ENCODE measurements at regions not wholly inside any gene's neighbourhood (a gene's known extent, or its start where the extent isn't known, plus 50 kb on each side); places are given as distances from the start of the nearest gene placed in this dataset.

DNA sequence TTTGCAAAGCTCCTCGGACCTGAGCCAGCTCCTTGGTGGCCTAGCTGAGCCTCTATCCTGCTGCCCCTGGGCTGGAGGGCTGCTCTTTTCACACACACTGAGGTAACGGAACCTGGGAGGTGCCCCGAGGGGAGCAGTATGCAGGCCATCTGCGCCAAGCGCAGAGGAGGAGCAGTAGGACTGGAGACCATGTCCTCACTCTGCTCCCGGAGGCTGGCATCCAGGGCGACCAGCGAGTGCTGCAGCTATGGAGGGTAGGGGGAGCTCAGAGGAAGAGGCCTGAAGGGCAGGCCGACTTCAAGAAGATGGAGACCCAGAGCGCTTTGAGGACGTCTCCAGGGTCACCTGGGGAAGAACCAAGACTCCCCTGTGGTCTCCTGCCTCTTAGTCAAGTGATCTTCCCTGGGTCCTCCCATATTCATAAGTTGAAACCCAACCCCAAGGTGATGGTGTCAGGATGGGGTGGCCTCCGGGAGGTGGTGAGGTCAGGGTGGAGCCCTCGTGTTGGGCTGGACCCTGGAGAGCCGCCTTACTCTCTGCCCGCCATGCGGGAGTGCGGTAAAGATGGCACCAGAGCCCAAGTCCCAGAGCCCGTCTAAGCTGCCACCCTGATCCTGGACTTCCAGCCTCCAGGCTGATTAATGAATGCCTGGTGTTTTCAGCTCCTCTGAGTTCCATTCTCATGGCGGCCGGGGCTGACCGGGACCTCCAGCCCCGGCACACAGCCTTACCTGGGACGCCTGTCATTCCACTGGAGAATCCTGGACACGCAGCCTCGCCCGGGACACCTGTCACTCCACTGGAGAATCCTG is 160.7 kb downstream of the NDUFA10 start:
- DNase-seq = no peak

DNA sequence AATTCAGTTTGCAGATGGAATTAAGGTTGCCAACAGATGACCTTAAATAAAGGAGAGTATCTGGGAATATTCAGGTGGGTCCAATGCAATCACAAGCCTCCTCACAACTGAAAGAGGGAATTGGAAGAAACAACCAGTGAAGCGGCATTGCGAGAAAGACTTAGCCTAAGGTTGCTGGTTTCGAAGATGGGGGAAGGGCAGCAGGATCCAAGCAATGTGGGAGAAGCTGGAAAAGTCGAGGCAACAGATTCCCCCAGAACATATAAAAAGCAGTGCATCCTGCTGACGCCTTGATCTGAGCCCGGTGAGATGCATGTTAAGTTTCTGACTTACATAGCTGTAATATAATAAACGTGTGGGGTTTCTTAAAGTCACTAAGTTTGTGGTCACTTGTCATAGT is 162.5 kb downstream of the NDUFA10 start:
- no peak for DNase-seq

DNA sequence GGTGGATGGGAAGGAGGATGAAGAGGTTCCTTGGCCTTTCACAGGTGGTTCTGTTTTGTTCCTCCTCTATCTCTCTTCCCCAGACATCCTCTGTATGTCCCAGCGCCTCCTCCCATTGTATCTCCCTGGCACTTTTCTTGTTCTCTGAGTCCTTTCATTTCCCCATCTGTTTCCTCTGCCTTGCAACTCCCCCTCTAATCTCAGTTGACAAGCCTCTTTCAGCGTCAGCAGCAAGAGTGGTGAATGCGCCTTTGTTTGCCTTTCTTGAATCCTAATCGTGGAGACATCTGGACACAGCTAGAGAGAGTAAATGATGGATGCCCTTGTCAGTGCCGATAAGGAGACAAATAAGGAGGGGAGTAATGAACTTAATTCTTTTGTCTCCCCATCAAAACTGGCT is 167.0 kb downstream of the NDUFA10 start:
- DNase-seq = no peak

DNA sequence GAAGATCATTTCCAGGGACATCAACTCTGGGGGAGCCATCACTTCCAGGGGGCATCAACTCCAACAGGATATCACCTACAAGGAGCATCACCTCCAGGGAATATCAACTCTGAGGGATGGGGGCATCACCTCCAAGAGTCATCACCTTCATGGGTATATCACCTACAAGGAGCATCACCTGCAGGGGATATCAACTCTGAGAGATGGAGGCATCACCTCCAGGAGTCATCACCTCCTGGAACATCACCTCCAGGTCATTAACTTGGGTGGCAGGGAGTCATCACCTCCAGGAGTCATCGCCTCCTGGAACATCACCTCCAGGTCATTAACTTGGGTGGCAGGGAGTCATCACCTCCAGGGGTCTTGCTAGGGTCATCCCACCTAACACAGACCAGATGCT is 167.6 kb downstream of the NDUFA10 start:
- no peak for DNase-seq

DNA sequence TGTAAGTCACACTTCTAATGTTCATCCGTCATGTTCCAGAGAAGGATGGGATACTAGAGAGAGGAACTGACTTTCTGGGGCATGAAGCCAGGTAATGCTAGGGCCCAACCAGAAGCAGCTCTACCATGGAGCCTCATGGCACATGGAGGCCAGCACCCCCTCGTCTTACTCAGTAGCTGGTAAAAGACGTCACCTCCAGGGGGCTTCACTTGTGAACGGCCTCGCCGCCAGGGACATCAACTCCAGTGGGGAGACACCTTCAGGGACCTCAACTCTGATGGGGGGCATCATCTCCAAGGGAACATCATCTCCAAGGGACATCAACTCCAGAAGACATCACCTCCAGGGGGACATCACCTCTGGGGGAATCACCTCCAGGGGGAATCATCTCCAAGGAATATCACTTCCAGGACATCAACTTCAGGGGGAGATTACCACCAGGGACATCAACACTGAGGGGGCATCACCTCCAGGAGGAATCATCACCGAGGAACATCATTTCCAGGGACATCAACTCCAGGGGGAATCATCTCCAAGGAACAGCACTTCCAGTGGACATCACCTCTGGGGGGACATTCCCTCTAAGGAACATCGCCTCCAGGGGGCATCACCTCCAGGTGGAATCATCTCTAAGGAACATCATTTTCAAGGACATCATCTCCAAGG is 168.4 kb downstream of the NDUFA10 start:
- no peak for DNase-seq

DNA sequence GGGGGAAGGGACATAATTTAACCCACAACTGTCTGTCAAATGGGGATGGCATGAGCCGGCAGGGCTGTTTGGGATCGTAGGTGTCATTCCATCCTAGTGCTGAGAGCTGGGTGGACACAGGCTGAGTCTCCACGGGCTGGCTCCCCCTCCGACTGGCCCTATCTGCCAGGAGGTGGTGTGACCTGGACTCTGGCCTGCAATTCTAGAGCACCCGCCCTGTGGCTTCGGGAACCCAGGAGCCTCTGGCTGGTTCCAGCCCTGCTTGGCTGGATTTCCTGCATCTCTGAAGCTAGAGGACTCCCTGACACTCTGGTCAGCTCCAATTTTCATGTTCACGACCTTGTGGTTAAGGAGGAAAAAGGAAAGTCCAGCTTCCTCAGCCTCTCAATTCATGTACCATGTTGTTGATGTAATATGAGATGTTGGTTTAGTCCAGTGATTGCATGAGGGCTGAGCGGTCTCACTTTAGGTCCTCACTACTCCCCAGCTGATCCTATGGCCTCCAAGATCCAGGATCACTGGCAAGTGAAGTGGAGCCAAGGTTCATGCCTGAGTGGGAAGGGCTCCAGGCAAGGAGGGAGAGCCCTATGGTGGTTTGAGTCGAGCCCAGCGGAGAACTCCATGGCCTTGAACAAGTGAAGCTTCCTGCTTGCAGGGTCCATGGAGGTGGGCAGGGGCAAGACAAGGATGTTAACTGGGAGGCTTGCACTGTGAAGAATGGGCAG is 169.1 kb downstream of the NDUFA10 start:
- DNase-seq = no peak

DNA sequence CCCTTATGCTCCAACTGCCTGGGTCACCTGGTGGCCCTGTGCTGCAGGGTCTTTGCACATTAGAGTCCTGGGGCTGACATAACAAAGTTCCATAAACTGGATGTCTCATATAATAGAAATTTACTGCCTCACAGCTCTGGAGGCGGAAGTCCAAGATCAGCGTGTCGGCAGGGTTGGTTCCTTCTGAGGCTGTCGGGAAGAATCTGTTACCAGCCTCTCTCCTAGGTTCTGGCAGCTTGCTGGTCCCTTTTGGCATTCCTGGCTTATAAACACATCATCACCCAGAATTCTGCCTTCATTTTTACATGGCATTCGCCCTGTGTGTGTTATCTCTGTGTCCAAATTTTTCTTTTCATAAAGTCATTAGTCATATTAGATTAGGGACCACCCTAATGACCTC is 170.5 kb downstream of the NDUFA10 start:
- DNase-seq = no peak

DNA sequence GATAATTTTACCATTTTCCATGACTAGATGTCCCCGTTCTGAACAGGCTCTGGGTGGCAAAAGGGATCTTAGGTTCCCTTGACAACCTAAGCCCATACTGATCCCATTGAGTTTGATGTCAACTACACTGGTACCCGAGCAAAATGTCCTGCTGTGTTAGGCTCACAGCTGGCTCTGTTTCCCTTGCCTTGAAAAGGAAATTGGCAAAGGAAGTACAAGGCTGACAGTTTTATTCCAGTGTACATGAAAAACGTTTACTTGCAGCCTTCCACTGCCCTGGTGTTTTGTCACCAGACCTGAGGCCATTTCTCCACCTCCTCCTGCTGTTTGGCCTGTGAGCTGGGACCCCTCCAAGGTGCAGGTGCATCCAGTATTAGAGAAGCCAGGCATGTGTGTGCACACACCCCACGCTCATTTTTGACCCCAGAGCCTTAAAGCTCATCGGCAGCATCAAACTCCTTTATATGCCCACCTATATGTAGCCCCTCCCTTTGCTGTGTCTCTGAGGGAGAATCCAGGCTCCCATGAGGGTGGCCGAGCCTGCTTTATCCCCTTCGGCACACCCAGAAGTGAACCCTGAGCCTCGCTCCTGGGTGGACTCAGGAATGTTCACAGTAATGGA is 171.3 kb downstream of the NDUFA10 start:
- no peak for DNase-seq

DNA sequence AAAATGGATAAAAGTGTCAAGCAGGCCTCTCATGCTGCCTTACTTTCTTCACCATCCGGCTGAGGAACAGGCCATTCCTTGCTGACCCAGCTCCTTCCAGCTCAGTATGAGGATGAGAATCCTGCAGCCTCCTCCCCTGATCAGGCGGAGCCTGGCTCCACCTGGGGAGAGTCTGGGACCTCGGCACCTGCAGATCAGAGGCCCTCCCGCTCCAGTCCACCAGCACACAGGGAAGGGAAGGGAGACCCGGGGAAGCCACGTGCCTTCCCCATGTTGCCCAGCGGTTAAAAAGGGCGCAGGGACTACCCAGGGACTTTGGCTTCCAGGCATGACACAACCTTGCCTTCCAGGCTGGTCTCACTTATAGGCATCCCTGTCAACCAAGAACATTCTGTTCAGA is 172.0 kb downstream of the NDUFA10 start:
- DNase-seq = no peak

DNA sequence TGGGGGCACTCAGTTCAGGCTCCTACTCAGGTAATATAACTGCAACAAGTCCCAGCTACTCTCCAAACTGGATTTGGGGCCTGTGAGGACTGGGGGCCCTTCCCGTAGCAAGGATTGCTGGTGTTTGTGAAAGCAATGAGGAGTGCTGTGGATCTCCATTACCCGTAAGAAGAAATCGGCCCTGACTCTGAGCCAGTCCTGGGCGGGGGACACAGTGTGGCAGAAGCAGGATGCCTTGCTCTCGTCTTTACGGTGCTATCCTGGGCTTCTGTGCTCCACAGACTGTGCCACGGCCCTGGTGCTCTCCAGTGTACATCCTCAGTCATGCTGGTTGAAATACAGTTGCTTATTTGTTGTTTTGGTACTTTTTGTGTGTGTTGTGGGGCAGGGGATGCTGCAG is 172.9 kb downstream of the NDUFA10 start:
- DNase-seq = no peak

DNA sequence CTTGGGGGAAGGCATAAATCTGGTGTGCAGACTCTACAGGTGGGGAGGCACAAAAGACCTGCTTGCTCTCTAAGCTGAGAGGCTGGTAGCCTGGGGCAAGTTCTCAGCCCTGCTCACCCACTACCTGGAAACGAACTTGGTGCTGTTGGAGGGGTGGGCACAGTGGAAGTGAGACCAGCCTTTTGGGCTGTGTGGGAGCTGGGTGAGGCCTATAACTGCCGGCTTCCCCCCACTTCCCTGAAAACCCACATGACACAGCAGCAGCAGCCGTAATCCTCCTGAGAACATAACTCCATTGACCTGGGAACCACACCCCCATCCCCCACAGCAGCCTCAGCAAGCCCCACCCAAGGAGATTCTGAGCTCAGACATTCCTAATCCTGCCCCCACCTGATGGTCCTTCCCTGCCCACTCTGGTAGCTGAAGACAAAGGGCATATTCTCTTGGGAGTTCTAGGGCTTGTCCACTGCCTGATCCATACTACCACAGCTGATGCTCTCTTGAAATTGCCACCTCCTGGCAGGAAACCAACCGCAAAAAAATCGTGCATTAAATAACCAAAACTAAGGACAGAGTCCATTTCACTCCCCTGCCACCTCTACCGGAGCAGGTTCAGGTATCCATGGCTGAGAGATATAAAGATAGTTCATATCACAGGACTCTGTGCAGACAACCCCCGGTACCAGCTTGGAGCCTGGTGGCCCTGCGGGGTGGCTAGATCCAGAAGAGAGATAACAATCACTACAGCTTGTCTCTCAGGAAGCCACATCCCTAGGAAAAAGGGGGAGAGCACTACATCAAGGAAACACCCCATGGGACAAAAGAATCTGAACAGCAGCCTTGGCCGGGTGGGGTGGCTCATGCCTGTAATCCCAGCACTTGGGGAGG is 178.1 kb downstream of the NDUFA10 start:
- DNase-seq = no peak

DNA sequence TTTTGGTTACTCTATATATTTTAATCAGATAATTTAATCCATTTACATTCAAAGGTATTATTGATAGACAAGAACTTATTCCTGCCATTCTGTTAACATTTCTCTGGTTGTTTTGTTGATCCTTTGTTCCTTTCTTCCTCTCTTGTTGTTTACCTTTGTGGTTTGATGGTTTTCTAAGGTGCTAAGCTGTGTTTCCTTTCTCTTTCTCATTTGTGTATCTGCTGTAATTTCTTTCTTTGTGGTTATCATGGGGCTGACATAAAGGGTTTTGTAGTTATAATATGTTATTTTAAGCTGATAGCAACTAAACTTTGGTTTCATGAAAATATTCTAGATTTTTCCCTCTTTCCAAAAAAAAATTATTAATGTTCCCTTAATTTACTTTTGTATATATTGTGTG is 179.2 kb downstream of the NDUFA10 start:
- no peak for DNase-seq

DNA sequence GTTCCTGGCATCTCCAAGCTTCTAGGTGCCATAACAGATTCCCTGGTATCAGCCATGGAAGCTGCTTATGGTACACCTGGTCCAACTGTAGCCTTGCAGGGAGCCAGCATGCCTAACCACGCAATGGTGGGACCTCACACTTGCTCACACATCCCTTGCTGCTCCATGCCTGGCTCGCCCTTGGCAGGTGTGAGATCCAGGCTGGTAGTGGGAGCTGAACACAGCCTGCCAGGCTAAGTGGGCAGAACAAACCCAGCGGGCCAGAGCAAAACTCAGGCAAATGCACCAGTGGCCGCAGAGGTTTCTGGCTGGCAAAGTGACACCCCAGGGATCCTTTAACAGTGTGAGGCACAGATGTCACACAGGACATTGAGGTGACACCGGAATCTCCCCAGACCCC is 185.8 kb downstream of the NDUFA10 start:
- DNase-seq = no peak

DNA sequence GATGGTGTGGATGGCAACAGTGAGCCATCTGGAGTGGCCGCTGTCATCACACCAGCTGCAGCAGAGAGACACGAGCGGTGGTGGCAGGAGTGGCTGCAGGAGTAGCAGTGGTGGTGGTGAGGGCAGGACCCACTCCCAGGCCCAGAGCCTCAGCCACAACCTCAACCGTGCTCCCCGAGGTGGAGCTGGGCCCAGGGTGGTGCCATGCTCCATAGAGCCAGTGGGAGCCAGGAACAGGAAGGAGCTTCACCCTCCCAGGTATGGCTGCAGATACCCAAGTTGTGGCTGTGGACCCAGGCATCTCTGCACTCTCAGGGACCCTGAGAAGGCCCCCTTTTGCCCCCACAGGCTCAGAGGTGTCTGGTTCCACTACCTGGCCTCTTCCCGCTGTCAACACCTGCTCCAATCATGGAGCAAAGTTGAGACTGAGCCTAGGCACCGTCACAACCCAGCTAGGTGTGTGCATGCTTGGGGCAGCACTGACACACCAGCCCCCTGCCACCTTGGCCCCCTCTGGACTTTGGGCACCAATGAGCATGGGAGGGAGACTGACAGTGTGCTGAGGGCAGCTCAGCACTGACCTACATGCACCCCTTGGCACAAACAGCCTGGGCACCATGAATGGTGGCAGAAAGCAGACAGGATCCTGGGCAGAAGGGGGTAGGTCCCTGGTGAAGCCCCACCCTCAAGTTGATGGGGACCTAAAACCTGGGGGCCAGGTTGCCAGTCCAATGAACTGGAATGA is 188.9 kb downstream of the NDUFA10 start:
- DNase-seq = no peak

DNA sequence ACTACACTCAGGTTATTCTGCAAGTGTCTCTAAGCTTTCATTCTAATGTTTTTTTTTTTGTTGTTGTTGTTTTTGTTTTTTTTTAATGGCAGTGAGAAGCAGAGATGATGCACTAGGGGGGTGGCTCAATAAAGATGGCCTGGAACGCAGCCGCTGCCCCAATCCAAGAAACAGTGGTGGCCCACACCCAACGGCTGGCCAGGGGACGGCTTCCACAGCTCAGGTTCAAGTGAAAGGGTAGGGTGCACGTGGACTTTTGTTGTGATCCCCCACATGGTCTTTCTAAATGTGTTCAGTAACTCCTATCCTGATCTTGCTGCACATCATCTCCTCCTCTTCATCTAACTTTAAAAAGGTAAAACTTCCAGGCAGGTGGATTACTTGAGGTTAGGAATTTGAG is 190.1 kb downstream of the NDUFA10 start:
- DNase-seq = no peak

DNA sequence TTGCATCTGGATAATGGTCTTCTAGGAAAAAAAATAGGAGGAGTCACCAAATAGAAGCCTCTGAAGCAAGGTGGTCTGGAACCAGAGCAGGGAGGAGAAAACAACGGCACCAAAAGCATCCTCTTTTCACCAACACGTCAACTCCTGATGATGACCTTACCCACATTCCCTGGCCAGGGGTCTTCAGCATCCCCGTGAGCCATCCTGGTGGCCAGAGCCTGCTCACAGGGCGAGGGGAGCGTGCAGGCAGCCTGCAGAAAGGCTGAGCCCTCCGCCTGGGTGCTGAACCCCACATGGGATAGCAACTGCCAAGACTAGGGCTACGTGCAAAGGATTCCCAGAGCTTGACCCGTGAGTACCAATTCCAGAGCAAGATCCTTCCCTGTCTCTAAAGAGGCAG is 191.0 kb downstream of the NDUFA10 start:
- DNase-seq = no peak

DNA sequence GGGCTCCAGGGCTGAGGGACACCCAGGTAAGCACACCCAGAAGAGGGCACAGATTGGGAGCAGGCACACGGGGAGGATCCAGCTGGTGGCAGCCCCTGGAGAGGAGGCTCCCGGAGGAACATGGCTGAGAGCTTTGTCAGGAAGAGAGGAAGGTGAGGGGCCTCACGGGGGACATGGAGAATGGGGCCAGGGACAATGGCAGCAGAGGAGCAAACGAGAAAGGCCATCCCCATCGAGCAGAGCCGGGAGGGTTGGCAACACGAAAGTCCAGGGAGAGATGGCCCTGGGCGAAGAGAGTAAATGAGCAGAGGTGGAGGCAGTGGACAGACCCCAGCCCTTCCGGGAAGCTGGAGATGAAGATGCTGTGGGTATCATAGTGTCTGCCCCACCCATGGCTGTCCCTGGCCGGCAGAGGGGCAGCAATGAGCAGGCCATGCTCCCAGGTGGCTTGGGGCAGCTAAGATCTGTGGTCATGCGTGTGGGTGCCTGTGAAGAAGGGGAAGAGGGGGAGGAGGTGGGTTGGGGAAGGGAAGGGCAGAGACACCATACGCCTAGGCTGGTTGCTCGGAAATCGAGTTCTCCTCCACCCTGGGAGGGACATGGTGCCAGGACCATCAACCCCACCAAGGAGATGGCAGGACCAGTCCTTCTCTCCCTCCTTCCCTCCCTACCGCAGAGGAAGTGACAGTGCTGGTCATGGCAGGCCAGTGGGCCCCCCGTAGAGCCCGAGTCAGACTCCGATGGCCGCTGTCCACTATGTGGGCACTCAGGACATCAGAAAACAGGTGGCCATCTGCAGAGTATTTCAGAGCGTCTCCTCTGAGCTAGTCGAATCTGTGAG is 191.7 kb downstream of the NDUFA10 start:
- DNase-seq = no peak

DNA sequence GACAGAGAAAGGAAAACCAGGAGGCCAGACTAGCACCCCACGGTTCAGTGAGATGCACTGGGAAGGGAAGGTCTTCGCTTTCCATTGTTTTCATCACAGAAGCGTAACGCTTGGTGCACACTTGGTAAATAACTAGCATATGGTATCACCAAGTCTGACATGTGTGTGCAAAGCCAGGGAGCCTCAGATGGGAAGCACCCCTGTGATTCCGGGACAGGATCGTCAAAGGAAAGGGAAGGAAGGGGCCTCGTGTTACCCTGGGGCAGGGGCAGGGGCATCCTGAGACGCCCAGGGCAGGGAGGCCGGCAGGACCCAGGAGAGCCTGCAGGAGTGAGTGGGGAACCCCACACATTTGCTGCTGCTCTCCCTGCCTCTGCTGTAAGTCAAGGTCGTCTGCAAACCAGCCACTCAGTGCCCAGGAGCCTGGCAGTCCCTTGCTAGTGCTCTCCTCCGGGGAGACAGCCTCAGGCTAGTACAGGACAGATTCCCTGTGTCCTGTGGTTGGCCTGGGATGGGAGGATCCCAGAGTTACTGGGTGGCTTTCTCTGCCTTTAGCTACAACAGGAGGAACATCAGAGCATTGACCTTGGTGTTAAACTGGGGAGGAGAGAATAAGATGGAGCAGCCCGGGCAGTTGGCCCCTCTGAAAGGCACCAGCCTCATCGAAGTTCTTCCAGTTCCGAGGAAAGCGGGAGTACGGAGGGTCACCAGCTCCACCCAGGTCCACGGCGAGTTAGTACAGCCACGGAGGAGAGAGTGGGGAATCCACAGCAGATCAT is 192.5 kb downstream of the NDUFA10 start:
- DNase-seq = no peak

DNA sequence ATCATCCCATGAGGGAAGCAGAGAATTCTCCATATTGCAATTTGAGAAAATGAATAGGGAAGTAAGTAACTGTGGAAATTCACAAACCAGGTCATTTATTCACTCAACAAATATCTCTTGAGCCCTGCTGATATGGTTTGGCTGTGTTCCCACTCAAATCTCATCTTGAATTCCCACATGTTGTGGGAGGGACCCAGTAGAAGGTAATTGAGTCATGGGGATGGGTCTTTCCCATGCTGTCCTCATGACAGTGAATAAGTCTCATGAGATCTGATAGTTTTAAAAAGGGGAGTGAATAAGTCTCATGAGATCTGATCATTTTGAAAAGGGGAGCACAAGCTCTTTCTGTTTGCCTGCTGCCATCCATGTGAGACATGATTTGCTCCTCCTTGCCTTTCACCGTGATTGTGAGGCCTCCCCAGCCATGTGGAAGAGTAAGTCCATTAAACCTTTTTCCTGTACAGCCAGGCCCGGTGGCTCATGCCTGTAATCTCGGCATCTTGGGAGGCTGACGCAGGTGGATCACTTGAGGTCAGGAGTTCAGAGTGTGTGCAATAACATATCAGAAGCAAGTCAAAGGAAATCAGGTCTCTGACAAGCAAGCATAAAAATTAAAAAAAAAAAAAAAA is 193.2 kb downstream of the NDUFA10 start:
- DNase-seq = no peak

All from CD4-positive, alpha-beta T cell treated with Interferon gamma for 1 hour (primary cell).